K562 (cell line): ENCODE measurements at regions not wholly inside any gene's neighbourhood (a gene's known extent, or its start where the extent isn't known, plus 50 kb on each side); places are given as distances from the start of the nearest gene placed in this dataset.

Experiments
- CCNT2 ChIP-seq: IDR thresholded peaks from 2 replicates; pipeline ENCODE4 v1.6.1; 2011; ENCODE audit warnings: borderline replicate concordance, low read depth, mild to moderate bottlenecking, moderate library complexity, mixed read lengths, low read length; ENCODE audit not compliant: insufficient read length; ENCODE audit errors: extremely low read depth
- HMBOX1 ChIP-seq: sonication (generic); IDR thresholded peaks from 2 replicates; pipeline ENCODE4 v1.6.1; 2016
- LEF1 ChIP-seq: fragments of 450-650 bp; IDR thresholded peaks from 2 replicates; pipeline ENCODE4 v1.6.1; 2016; ENCODE audit warnings: mild to moderate bottlenecking
- NFATC3 ChIP-seq: fragments of 450-650 bp; IDR thresholded peaks from 2 replicates; pipeline ENCODE4 v1.6.1; 2017; ENCODE audit warnings: mild to moderate bottlenecking
- PTBP1 ChIP-seq: fragments of 200-400 bp; formaldehyde crosslinking; IDR thresholded peaks from 2 replicates; pipeline ENCODE4 v1.6.1; 2017; ENCODE audit warnings: low read depth, low read length
- SRF ChIP-seq, 2 experiments: fragments of 250-450, 450-650 bp in 1 of 2; sonication (Bioruptor Pico) in 1 of 2; sonication (generic) in 1 of 2; formaldehyde crosslinking; IDR thresholded peaks; 2 replicates each; pipeline versions ENCODE4 v1.5.0 to v1.5.1; 2020 to 2022; ENCODE audit warnings: mild to moderate bottlenecking in 1 of 2, missing genetic modification reagents in 1 of 2
- TOE1 ChIP-seq, 2 experiments: fragments of 450-650 bp in 1 of 2; sonication (generic) in 1 of 2; formaldehyde crosslinking in 1 of 2; IDR thresholded peaks; 2 replicates each; pipeline versions ENCODE4 v1.7.1 to v1.8.0; 2016 to 2022; ENCODE audit warnings: borderline replicate concordance in 2 of 2, mild to moderate bottlenecking in 2 of 2, antibody characterized with exemption in 1 of 2, inconsistent platforms in 1 of 2, low read depth in 1 of 2, missing genetic modification reagents in 1 of 2, moderate library complexity in 1 of 2
- WHSC1 ChIP-seq: IDR thresholded peaks from one replicate; pipeline ENCODE4 v1.6.1; 2012; ENCODE audit warnings: low read length, control low read depth, inconsistent platforms
- ZFP91 ChIP-seq: sonication (generic); formaldehyde crosslinking; IDR thresholded peaks from 2 replicates; pipeline ENCODE4 v1.8.0; 2022; ENCODE audit warnings: mild to moderate bottlenecking, missing genetic modification reagents
- ZNF740 ChIP-seq, 3 experiments: fragments of 200-800 bp in 1 of 3; sonication (Bioruptor generic) in 1 of 3; sonication (generic) in 1 of 3; formaldehyde crosslinking in 1 of 3; IDR thresholded peaks; 2 replicates each; pipeline versions ENCODE4 v1.6.1 to v1.8.0; 2016 to 2022; ENCODE audit warnings: mild to moderate bottlenecking in 2 of 3, missing compliant biosample characterization in 2 of 3, missing genetic modification characterization in 2 of 3, missing genetic modification reagents in 1 of 3

- TF ChIP-seq ZNF740 (CRISPR knock-in tag; IDR thresholded peaks at IDR 0.05) (no peak), ZNF740 (tag; IDR thresholded peaks at IDR 0.05) (no peak), NFATC3 (no peak), SRF (CRISPR knock-in tag; IDR thresholded peaks at IDR 0.05) (no peak), LEF1 (no peak), PTBP1 (no peak), HMBOX1 (no peak), ZFP91 (CRISPR knock-in tag) (no peak), WHSC1 (no peak), CCNT2 (no peak), TOE1 (IDR thresholded peaks at IDR 0.05; ENCODE audit: borderline replicate concordance) (no peak), TOE1 (CRISPR knock-in tag; IDR thresholded peaks at IDR 0.05; ENCODE audit: borderline replicate concordance, low read depth) (no peak)
These were observed 465.9 kb downstream of the TUSC1 start (continued) for GRCh38 chr9:25212361-25212760.
